HG03354 (cell line): ENCODE measurements at regions not wholly inside any gene's neighbourhood (a gene's known extent, or its start where the extent isn't known, plus 50 kb on each side); places are given as distances from the start of the nearest gene placed in this dataset.
"Not testable (repeated sequence)": the region's sequence is repeated elsewhere in the genome, so short reads cannot be mapped to it uniquely, and the experiment has no call there.

Experiments used
- ATAC-seq: cut with Tn5 transposase; IDR thresholded peaks from one replicate; pipeline ENCODE4 v1.9.1; 2021; ENCODE audit warnings: mild to moderate bottlenecking; ENCODE audit not compliant: unreplicated experiment, poor library complexity, severe bottlenecking

GRCh38 chr5:99521666-99522065 is 592.9 kb upstream of the CHD1 start:
- not testable (repeated sequence) for ATAC-seq

GRCh38 chr5:99515864-99516490 is 587.2 kb upstream of the CHD1 start:
- ATAC-seq = not testable (repeated sequence)

GRCh38 chr5:99510237-99510866 is 581.5 kb upstream of the CHD1 start:
- ATAC-seq = not testable (repeated sequence)

- ATAC-seq = not testable (repeated sequence)
Measured at GRCh38 chr5:99509064-99509463, 580.3 kb upstream of the CHD1 start.

- ATAC-seq = not testable (repeated sequence)
Measured at GRCh38 chr5:99495456-99495855, 566.6 kb upstream of the CHD1 start.

- not testable (repeated sequence) for ATAC-seq
Measured at GRCh38 chr5:99478450-99478849, 549.6 kb upstream of the CHD1 start.

GRCh38 chr5:99473328-99473727 is 544.5 kb upstream of the CHD1 start:
- not testable (repeated sequence) for ATAC-seq

GRCh38 chr5:99471726-99472125 is 542.9 kb upstream of the CHD1 start:
- ATAC-seq = not testable (repeated sequence)

- not testable (repeated sequence) for ATAC-seq
Measured at GRCh38 chr5:99471178-99471577, 542.4 kb upstream of the CHD1 start.

- ATAC-seq = not testable (repeated sequence)
Measured at GRCh38 chr5:99470636-99471035, 541.8 kb upstream of the CHD1 start.

GRCh38 chr5:99460701-99461100 is 531.9 kb upstream of the CHD1 start:
- no peak for ATAC-seq

- ATAC-seq = no peak
Measured at GRCh38 chr5:99453196-99453595, 524.4 kb upstream of the CHD1 start.

GRCh38 chr5:99449786-99450185 is 521.0 kb upstream of the CHD1 start:
- no peak for ATAC-seq

GRCh38 chr5:99445805-99446204 is 517.0 kb upstream of the CHD1 start:
- ATAC-seq = no peak

GRCh38 chr5:99441235-99441634 is 512.4 kb upstream of the CHD1 start:
- ATAC-seq = no peak

- no peak for ATAC-seq
Measured at GRCh38 chr5:99438619-99439018, 509.8 kb upstream of the CHD1 start.

GRCh38 chr5:99437986-99438385 is 509.2 kb upstream of the CHD1 start:
- no peak for ATAC-seq

- not testable (repeated sequence) for ATAC-seq
Measured at GRCh38 chr5:99423396-99423795, 494.6 kb upstream of the CHD1 start.

GRCh38 chr5:99418640-99419039 is 489.8 kb upstream of the CHD1 start:
- not testable (repeated sequence) for ATAC-seq

GRCh38 chr5:99410386-99410785 is 481.6 kb upstream of the CHD1 start:
- not testable (repeated sequence) for ATAC-seq

GRCh38 chr5:99404764-99405302 is 476.0 kb upstream of the CHD1 start:
- ATAC-seq = not testable (repeated sequence)
